SU-DHL-6 (cell line): ENCODE measurements at regions not wholly inside any gene's neighbourhood (a gene's known extent, or its start where the extent isn't known, plus 50 kb on each side); places are given as distances from the start of the nearest gene placed in this dataset.

Experiments used
- H2AFZ ChIP-seq: fragments of 200-600 bp; sonication (generic); 2 replicates; pipeline ENCODE4 v1.6.1; 2014; ENCODE audit warnings: low read depth, mild to moderate bottlenecking, moderate library complexity, mixed read lengths, antibody characterized with exemption, low read length; ENCODE audit not compliant: severe bottlenecking
- H3F3A ChIP-seq: fragments of 200-600 bp; shearing (Covaris generic); 2 replicates; pipeline ENCODE4 v1.6.0; 2016; ENCODE audit warnings: antibody characterized with exemption, mild to moderate bottlenecking; ENCODE audit not compliant: insufficient read depth
- H3K27ac ChIP-seq: fragments of 200-600 bp; sonication (generic); 2 replicates; pipeline ENCODE4 v1.5.1; 2016; ENCODE audit warnings: low read depth, mild to moderate bottlenecking, low read length, moderate library complexity, mixed read lengths
- H3K27me3 ChIP-seq: fragments of 200-600 bp; sonication (generic), shearing (Covaris generic); 2 replicates; pipeline ENCODE4 v1.6.0; 2014; ENCODE audit warnings: mild to moderate bottlenecking, low read length
- H3K36me3 ChIP-seq: fragments of 200-600 bp; sonication (generic); 2 replicates; pipeline ENCODE4 v1.6.1; 2014; ENCODE audit warnings: mild to moderate bottlenecking, low read length, mixed read lengths
- H3K4me2 ChIP-seq: fragments of 300-600, 200-600 bp; shearing (Covaris generic), sonication (generic); 2 replicates; pipeline ENCODE4 v1.6.0; 2014; ENCODE audit warnings: low read length, low read depth, mild to moderate bottlenecking; ENCODE audit not compliant: poor library complexity, severe bottlenecking
- H3K4me3 ChIP-seq: fragments of 200-600 bp; sonication (generic); 2 replicates; pipeline ENCODE4 v1.5.1; 2014; ENCODE audit warnings: antibody characterized with exemption, low read length, mild to moderate bottlenecking, mixed read lengths; ENCODE audit not compliant: insufficient read depth, poor library complexity, severe bottlenecking
- H3K79me2 ChIP-seq: fragments of 200-600 bp; sonication (generic); 2 replicates; pipeline ENCODE4 v1.6.1; 2014; ENCODE audit warnings: mild to moderate bottlenecking, low read length, moderate library complexity; ENCODE audit not compliant: insufficient read depth
- H3K9ac ChIP-seq: fragments of 200-600 bp; sonication (generic); 2 replicates; pipeline ENCODE4 v1.7.0; 2014; ENCODE audit warnings: mild to moderate bottlenecking, low read length
- H3K9me2 ChIP-seq: fragments of 200-600 bp; sonication (generic); replicated peaks from 2 replicates; pipeline ENCODE4 v1.6.1; 2014; ENCODE audit warnings: low read length; ENCODE audit not compliant: insufficient read depth
- H3K9me3 ChIP-seq: fragments of 200-600 bp; sonication (generic); 2 replicates; pipeline ENCODE4 v1.6.1; 2014; ENCODE audit warnings: low read length, mixed read lengths; ENCODE audit not compliant: insufficient read depth
- H4K20me1 ChIP-seq: fragments of 200-600 bp; sonication (generic); 2 replicates; pipeline ENCODE4 v1.6.1; 2014; ENCODE audit warnings: low read depth, mild to moderate bottlenecking, antibody characterized with exemption, low read length, moderate library complexity, mixed read lengths
- CTCF ChIP-seq: fragments of 200-600 bp; sonication (generic); IDR thresholded peaks from one replicate; pipeline ENCODE4 v1.5.1; 2017; ENCODE audit warnings: antibody characterized with exemption, mild to moderate bottlenecking, low read length, moderate library complexity; ENCODE audit not compliant: insufficient read depth, poor library complexity, severe bottlenecking
- EZH2phosphoT487 ChIP-seq: fragments of 200-600 bp; sonication (generic), shearing (Covaris generic); conservative IDR thresholded peaks from 2 replicates; pipeline ENCODE4 v1.6.1; 2018; ENCODE audit warnings: mild to moderate bottlenecking, antibody characterized with exemption, low read length, moderate library complexity, mixed read lengths

- Histone ChIP-seq H3F3A (no peaks in the 10 kb centered on the region), H2AFZ (no peak overlapping the region), H3K79me2 (no peaks in the 10 kb centered on the region), H3K9me2 (no peaks in the 10 kb centered on the region), H3K27ac (no peak overlapping the region), H3K9me3 (no peaks in the 10 kb centered on the region), H3K27me3 (no peaks in the 10 kb centered on the region), H3K36me3 (no peaks in the 10 kb centered on the region), H3K4me3 (no peak overlapping the region), H3K4me2 (no peak overlapping the region), H3K9ac (no peak overlapping the region), H4K20me1 (no peaks in the 10 kb centered on the region)
- TF ChIP-seq EZH2phosphoT487 (no peak), CTCF (no peak)
These were observed 654.9 kb downstream of the ADCYAP1 start for GRCh38 chr18:1559563-1559962.

GRCh38 chr18:1564793-1565192 is 660.1 kb downstream of the ADCYAP1 start:
- Histone ChIP-seq H3K9ac (no peak overlapping the region), H3K9me3 (no peaks in the 10 kb centered on the region), H3K27me3 (no peaks in the 10 kb centered on the region), H3K4me3 (no peak overlapping the region), H3K9me2 (no peaks in the 10 kb centered on the region), H3K36me3 (no peaks in the 10 kb centered on the region), H3K4me2 (no peak overlapping the region), H3K27ac (no peak overlapping the region), H2AFZ (no peak overlapping the region), H3K79me2 (no peaks in the 10 kb centered on the region), H4K20me1 (no peaks in the 10 kb centered on the region), H3F3A (no peaks in the 10 kb centered on the region)
- TF ChIP-seq CTCF, result no peak
- no peak for TF ChIP-seq EZH2phosphoT487

DNA sequence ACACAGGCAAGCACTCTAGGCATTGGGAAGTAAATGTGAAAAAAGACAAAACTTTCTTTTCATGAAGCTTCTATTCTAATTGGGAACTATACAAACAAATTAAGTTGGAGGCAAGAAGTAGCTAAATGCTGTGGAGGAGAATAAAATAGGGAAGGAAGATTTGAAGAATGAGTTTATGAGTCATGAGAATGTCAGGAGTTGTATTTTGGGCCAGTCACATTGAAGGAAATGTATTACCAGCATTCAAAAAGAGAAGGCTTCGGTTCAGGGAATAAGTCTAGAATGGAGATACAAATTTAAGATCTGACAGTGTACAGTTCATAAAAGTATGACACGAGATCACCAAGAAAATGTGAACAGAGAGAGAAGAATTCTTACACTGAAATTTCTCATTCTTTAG is 666.5 kb downstream of the ADCYAP1 start:
- Histone ChIP-seq H3K4me2 (no peak overlapping the region), H3K79me2 (no peaks in the 10 kb centered on the region), H3K36me3 (no peaks in the 10 kb centered on the region), H3K27me3 (no peaks in the 10 kb centered on the region), H3F3A (no peaks in the 10 kb centered on the region), H3K27ac (no peak overlapping the region), H3K9ac (no peak overlapping the region), H2AFZ (no peak overlapping the region), H3K9me3 (no peaks in the 10 kb centered on the region), H3K9me2 (no peaks in the 10 kb centered on the region), H4K20me1 (no peaks in the 10 kb centered on the region), H3K4me3 (no peak overlapping the region)
- TF ChIP-seq CTCF (no peak), EZH2phosphoT487 (no peak)

DNA sequence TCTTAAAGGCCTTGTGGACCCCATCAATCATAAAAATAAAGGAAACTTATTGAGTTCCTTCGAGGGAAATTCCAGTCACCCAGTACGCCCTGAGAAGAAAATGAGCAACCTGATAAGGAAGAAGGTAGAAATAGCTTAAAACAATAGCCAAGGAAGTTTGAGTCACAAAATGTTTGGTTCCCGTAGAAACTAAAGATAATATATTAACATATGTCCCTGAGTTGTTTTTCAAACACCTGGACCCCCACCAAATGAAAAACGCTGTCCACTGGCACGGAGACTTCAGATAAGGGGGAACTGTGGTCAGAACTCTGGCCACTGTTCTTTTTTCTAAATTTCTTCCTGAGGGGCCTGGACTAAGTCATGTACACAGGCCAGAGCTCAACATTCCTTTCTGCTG is 669.1 kb downstream of the ADCYAP1 start:
- no peaks in the 10 kb centered on the region for H3K79me2 ChIP-seq
- no peak overlapping the region for H2AFZ ChIP-seq
- TF ChIP-seq EZH2phosphoT487 (no peak), CTCF (no peak)
- no peaks in the 10 kb centered on the region for H3K9me3 ChIP-seq
- H3K4me3 ChIP-seq, result no peak overlapping the region
- no peaks in the 10 kb centered on the region for H3K36me3 ChIP-seq
- no peaks in the 10 kb centered on the region for H3K9me2 ChIP-seq
- no peak overlapping the region for H3K27ac ChIP-seq
- H3K4me2 ChIP-seq, result no peak overlapping the region
- no peaks in the 10 kb centered on the region for H3F3A ChIP-seq
- H3K9ac ChIP-seq, result no peak overlapping the region
- no peaks in the 10 kb centered on the region for H4K20me1 ChIP-seq
- H3K27me3 ChIP-seq, result no peaks in the 10 kb centered on the region
